Urinary bladder (tissue), 3 donors: ENCODE measurements at regions not wholly inside any gene's neighbourhood (a gene's known extent, or its start where the extent isn't known, plus 50 kb on each side); places are given as distances from the start of the nearest gene placed in this dataset.

ENCODE experiments used
- DNase-seq: peaks from one replicate; pipeline ENCODE4 v3.0.0-alpha.2; 2015; ENCODE audit errors: extremely low spot score
- H3K27ac ChIP-seq: one replicate; pipeline ENCODE4 v1.5.1; 2013; ENCODE audit warnings: low read depth, mild to moderate bottlenecking, moderate library complexity
- H3K36me3 ChIP-seq: one replicate; pipeline ENCODE4 v1.6.1; 2013; ENCODE audit warnings: mild to moderate bottlenecking, moderate library complexity; ENCODE audit not compliant: insufficient read depth
- H3K4me1 ChIP-seq: one replicate; pipeline ENCODE4 v1.6.1; 2013; ENCODE audit warnings: mild to moderate bottlenecking, moderate library complexity; ENCODE audit not compliant: insufficient read depth
- H3K4me3 ChIP-seq: one replicate; pipeline ENCODE4 v1.5.1; 2013; ENCODE audit warnings: low read depth, low read length
- WGBS: extraction: QIAGEN DNeasy Blood & Tissue Kit; methylation state at CpG from one replicate; pipeline ENCODE4 v1.1.7; 2013; 5-methylcytosine and 5-hydroxymethylcytosine counted together
- donor health status: healthy with polysubstance abuse.
- donor health status: healthy.

DNA sequence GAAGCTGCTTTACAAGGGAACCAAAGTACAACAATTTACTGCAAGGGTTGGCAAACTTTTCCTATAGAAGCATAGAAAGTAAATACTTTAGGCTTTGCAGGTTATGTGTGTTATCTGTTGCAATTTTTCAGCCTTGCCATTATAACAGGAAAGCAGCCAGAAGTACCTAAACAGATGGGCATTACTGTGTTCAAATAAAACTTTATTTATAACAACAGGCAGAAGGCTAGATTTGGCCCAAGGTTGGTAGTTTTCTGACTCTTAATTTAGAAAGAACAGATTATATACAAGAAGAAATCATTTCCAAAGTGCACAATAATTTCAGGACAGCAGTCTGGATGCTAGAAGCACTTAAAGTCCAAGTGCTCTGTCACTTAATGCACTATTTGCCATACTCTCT is 307.1 kb downstream of the ANKRD7 start:
- Histone ChIP-seq H3K27ac (no peak overlapping the region), H3K4me1 (no peaks in the 10 kb centered on the region), H3K4me3 (no peak overlapping the region), H3K36me3 (no peaks in the 10 kb centered on the region)
- DNase-seq: no peak

GRCh38 chr7:118559207-118559606 is 334.7 kb downstream of the ANKRD7 start:
- no peak for DNase-seq
- Histone ChIP-seq H3K27ac (no peak overlapping the region), H3K4me3 (no peak overlapping the region), H3K36me3 (no peaks in the 10 kb centered on the region), H3K4me1 (no peaks in the 10 kb centered on the region)
- WGBS: 85% methylated on average over 1 of the region's 1 CpG

- 83% methylated on average over 2 of the region's 2 CpGs for WGBS
These were observed 338.8 kb downstream of the ANKRD7 start for GRCh38 chr7:118563311-118563710.

DNA sequence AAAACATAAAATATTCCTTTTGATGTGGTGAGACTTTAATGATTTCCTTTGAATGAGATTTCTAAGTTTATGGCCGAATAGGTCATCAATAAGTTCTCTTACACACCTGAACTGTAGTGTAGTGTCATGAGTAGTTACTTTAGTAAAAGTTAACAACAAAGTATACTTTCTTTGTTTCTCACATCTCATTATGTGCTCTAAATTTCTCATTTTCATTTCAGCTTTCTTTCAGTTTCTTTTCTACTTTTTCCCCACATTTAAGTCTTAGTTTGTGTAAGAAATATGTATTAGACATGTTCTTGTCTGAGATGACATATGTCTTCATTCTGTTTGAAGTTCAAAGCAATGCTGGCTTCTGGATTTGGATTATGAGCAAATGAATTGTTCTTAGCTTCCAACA is 348.1 kb downstream of the ANKRD7 start:
- H3K36me3 ChIP-seq: no peaks in the 10 kb centered on the region
- no peak overlapping the region for H3K27ac ChIP-seq
- H3K4me1 ChIP-seq: no peaks in the 10 kb centered on the region
- no peak overlapping the region for H3K4me3 ChIP-seq
- no peak for DNase-seq
- WGBS: 68% methylated on average over 1 of the region's 1 CpG

More at GRCh38 chr7:118563311-118563710, 338.8 kb downstream of the ANKRD7 start:
- H3K36me3 ChIP-seq: no peaks in the 10 kb centered on the region
- H3K4me1 ChIP-seq: no peaks in the 10 kb centered on the region
- no peak for DNase-seq
- H3K4me3 ChIP-seq: no peak overlapping the region
- no peak overlapping the region for H3K27ac ChIP-seq

DNA sequence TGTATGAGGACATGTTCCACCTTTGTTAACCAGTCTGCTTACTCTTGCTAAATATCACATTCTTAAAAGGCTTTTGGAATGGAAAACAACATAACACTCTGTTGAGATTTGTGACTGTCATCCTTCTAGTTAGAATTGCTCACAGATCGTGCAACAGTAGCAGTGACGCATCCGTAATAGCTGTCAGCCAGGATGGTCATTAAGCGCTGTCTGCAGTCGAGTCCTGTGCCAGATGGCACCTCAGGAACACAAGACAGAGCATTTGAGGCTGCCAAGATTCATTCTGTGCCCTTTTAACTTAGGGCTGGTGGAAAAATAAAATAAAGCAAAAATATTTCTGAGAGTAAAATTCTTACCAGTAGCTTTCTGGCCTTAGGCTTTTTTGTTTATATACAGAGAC is 348.6 kb downstream of the ANKRD7 start:
- no peak for DNase-seq
- H3K4me1 ChIP-seq: no peaks in the 10 kb centered on the region
- no peak overlapping the region for H3K4me3 ChIP-seq
- WGBS: 47% methylated on average over 5 of the region's 5 CpGs
- H3K36me3 ChIP-seq: no peaks in the 10 kb centered on the region
- no peak overlapping the region for H3K27ac ChIP-seq

GRCh38 chr7:118575393-118575948 is 351.0 kb downstream of the ANKRD7 start:
- no peak for DNase-seq
- no peak overlapping the region for H3K4me3 ChIP-seq
- 48% methylated on average over 1 of the region's 1 CpG for WGBS
- H3K4me1 ChIP-seq: no peaks in the 10 kb centered on the region
- H3K36me3 ChIP-seq: no peaks in the 10 kb centered on the region
- H3K27ac ChIP-seq: no peak overlapping the region

GRCh38 chr7:118580743-118581382 is 356.4 kb downstream of the ANKRD7 start:
- H3K27ac ChIP-seq: no peak overlapping the region
- no peak overlapping the region for H3K4me3 ChIP-seq
- H3K36me3 ChIP-seq: no peaks in the 10 kb centered on the region
- DNase-seq: no peak
- WGBS: 51% methylated on average over 3 of the region's 3 CpGs
- H3K4me1 ChIP-seq: no peaks in the 10 kb centered on the region

DNA sequence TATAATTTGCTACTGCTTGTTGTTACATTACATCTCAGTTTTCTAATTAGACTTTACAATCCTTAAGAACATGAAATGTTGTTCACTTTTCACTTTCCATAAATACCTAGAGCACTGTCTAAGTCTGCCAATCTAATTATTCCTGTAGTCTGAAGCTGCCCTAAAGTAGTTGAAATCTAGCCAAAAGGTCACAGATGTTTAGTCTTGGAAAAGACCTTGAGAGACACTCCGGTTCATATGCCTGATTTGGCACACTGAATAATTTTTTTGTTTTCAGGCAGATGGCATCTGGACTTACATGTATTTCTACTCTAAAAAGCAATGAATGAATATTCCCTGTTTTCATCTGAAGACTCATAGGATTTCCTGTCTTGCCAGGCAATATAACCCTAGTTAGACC is 359.1 kb downstream of the ANKRD7 start:
- Histone ChIP-seq H3K36me3 (no peaks in the 10 kb centered on the region), H3K4me1 (no peaks in the 10 kb centered on the region), H3K27ac (no peak overlapping the region), H3K4me3 (no peak overlapping the region)
- no peak for DNase-seq
- 49% methylated on average over 1 of the region's 1 CpG for WGBS

DNA sequence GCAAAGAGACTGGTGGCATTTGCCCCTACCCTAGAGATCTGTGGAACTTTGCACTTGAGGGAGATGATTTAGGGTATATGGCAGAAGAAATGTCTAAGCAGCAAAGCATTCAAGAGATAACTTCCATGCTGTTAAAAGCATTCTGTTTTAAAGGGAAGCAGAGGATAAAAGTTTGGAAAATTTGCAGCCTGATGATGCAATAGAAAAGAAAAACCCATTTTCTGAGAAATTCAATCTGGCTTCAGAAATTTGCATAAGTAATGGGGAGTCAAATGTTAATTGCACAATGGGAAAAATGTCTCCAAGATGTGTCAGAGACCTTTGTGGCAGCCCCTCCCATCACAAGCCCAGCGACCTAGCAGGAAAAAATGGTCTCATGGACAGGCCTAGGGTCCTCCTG is 361.7 kb downstream of the ANKRD7 start:
- Histone ChIP-seq H3K4me3 (no peak overlapping the region), H3K4me1 (no peaks in the 10 kb centered on the region), H3K27ac (no peak overlapping the region), H3K36me3 (no peaks in the 10 kb centered on the region)
- WGBS: 86% methylated on average over 1 of the region's 1 CpG
- DNase-seq: no peak

DNA sequence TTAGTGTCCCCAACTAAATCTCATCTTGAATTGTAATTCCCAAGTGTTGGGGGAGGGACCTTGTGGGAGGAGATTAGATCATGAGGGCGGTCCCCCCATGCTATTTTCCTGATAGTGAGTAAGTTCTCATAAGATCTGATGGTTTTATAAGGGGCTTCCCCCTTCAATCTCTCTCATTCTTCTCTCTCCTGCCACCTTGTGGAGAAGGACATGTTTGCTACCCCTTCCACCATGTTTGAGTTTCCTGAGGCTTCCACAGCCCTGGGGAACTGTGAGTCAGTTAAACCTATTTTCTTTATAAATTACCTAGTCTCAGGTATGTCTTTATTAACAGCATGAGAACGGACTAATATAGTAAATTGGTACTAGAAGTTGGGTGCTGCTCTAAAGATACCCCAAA is 365.6 kb downstream of the ANKRD7 start:
- no peak for DNase-seq
- Histone ChIP-seq H3K36me3 (no peaks in the 10 kb centered on the region), H3K27ac (no peak overlapping the region), H3K4me3 (no peak overlapping the region), H3K4me1 (no peaks in the 10 kb centered on the region)
- 62% methylated on average over 2 of the region's 2 CpGs for WGBS

GRCh38 chr7:118602090-118602489 is 377.6 kb downstream of the ANKRD7 start:
- DNase-seq: no peak
- no peak overlapping the region for H3K4me3 ChIP-seq
- no peaks in the 10 kb centered on the region for H3K36me3 ChIP-seq
- no peaks in the 10 kb centered on the region for H3K4me1 ChIP-seq
- no peak overlapping the region for H3K27ac ChIP-seq

- no peak for DNase-seq
- Histone ChIP-seq H3K4me1 (no peaks in the 10 kb centered on the region), H3K4me3 (no peak overlapping the region), H3K27ac (no peak overlapping the region), H3K36me3 (no peaks in the 10 kb centered on the region)
- WGBS: 73% methylated on average over 1 of the region's 1 CpG
These were observed 382.1 kb downstream of the ANKRD7 start for GRCh38 chr7:118606602-118607001.

GRCh38 chr7:118609207-118609606 is 384.7 kb downstream of the ANKRD7 start:
- Histone ChIP-seq H3K4me1 (no peaks in the 10 kb centered on the region), H3K27ac (no peak overlapping the region), H3K36me3 (no peaks in the 10 kb centered on the region), H3K4me3 (no peak overlapping the region)
- DNase-seq: no peak
- 95% methylated on average over 3 of the region's 3 CpGs for whole genome bisulfite sequencing

- H3K4me3 ChIP-seq: no peak overlapping the region
- H3K27ac ChIP-seq: no peak overlapping the region
- H3K36me3 ChIP-seq: no peaks in the 10 kb centered on the region
- WGBS: 66% methylated on average over 4 of the region's 4 CpGs
- H3K4me1 ChIP-seq: no peaks in the 10 kb centered on the region
- no peak for DNase-seq
These were observed 391.2 kb downstream of the ANKRD7 start for GRCh38 chr7:118615681-118616080.
